Hepatocyte (in vitro differentiated cells): ENCODE measurements at regions not wholly inside any gene's neighbourhood (a gene's known extent, or its start where the extent isn't known, plus 50 kb on each side); places are given as distances from the start of the nearest gene placed in this dataset.

Source experiments
- EZH2 ChIP-seq: fragments of 200-600 bp; sonication (generic); IDR thresholded peaks from 2 replicates; pipeline ENCODE4 v1.6.1; 2016; ENCODE audit warnings: antibody characterized with exemption, mild to moderate bottlenecking, borderline replicate concordance
- TF ChIP-seq, protein P1 (sequence below): fragments of 200-600 bp; sonication (generic); IDR thresholded peaks from 2 replicates; pipeline ENCODE4 v1.5.1; 2016; ENCODE audit warnings: antibody characterized with exemption, mild to moderate bottlenecking; ENCODE audit not compliant: poor library complexity

DNA sequence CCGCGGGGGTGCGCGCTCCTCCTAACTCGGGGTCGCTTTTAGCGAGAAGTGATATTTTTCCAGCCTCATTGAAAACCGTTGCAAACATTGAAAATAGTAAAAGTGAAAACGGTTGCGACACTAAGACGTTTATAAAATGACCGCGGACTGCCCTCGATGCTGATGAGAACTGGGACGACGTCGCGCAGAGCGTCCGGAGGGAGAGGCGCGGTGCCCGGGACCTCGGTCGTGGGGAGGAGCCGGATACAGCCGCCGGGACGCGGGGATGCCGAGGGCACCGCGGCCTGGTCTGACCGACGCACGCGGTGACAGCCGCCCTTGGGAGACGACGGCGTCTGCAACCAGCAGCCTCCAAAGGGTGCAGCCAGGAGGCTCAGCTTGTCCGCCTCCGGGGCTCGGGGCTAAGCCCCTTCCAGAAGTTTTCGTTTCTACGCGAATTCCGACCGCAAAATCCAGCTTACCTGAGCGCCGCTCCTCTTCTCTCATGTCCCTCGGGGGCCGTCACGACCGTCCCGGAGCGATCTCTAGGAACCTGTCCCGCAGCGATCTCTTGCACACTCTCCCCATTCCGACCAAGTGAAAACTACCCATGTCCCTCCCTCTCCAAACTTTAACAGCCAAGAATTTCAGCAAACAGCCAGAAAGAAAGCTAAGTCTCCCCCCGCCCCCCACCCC, 144.4 kb upstream of the ETS2 start:
- TF ChIP-seq EZH2: no peak
- TF ChIP-seq, protein P1, sequence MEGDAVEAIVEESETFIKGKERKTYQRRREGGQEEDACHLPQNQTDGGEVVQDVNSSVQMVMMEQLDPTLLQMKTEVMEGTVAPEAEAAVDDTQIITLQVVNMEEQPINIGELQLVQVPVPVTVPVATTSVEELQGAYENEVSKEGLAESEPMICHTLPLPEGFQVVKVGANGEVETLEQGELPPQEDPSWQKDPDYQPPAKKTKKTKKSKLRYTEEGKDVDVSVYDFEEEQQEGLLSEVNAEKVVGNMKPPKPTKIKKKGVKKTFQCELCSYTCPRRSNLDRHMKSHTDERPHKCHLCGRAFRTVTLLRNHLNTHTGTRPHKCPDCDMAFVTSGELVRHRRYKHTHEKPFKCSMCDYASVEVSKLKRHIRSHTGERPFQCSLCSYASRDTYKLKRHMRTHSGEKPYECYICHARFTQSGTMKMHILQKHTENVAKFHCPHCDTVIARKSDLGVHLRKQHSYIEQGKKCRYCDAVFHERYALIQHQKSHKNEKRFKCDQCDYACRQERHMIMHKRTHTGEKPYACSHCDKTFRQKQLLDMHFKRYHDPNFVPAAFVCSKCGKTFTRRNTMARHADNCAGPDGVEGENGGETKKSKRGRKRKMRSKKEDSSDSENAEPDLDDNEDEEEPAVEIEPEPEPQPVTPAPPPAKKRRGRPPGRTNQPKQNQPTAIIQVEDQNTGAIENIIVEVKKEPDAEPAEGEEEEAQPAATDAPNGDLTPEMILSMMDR: no peak
